ENCODE measurements at regions not wholly inside any gene's neighbourhood (a gene's known extent, or its start where the extent isn't known, plus 50 kb on each side); places are given as distances from the start of the nearest gene placed in this dataset.
A peak's percentile ranks its signal among the peaks of the same experiment; 100 is the strongest.

- H3K27me3 ChIP-seq: no peaks in the 10 kb centered on the region
- no peak for TF ChIP-seq CTCF (IDR thresholded peaks at IDR 0.05)
- TF ChIP-seq POLR2A (IDR thresholded peaks at IDR 0.05): no peak
- no peak for ATAC-seq
- no peaks in the 10 kb centered on the region for H3K9me3 ChIP-seq
- peak overlapping the region in 1 of 4 donors; percentile 49 for H3K27ac ChIP-seq
- 38 to 47% methylated on average over 8 of the region's 8 CpGs for WGBS, 2 donors
- DNase-seq: peak; percentile 16 to 57 (median 42)
- H3K4me1 ChIP-seq: peaks cover 6% of the 10 kb centered on the region
- intact Hi-C loops (cut with DNase I): no loop called here
- H3K36me3 ChIP-seq (replicated peaks in 1 of 2; ENCODE audit: insufficient read depth in 1 of 2, low read depth in 2 of 2): no peaks in the 10 kb centered on the region
- no peak overlapping the region for H3K4me3 ChIP-seq
Observed at GRCh38 chr1:168391851-168392681, 111.4 kb downstream of the TBX19 start.

GRCh38 chr1:168390271-168390670 is 109.6 kb downstream of the TBX19 start:
- Histone ChIP-seq H3K27me3 (no peaks in the 10 kb centered on the region), H3K4me3 (no peak overlapping the region), H3K9me3 (no peaks in the 10 kb centered on the region), H3K4me1 (peaks cover 9% of the 10 kb centered on the region), H3K36me3 (replicated peaks in 1 of 2; ENCODE audit: insufficient read depth in 1 of 2, low read depth in 2 of 2) (no peaks in the 10 kb centered on the region), H3K27ac (no peak overlapping the region)
- WGBS, 2 donors: 50 to 55% methylated on average over 2 of the region's 2 CpGs
- ATAC-seq: no peak
- intact Hi-C loops (cut with DNase I): no loop called here
- TF ChIP-seq CTCF (IDR thresholded peaks at IDR 0.05): no peak
- no peak for TF ChIP-seq POLR2A (IDR thresholded peaks at IDR 0.05)
- DNase-seq: no peak

- Histone ChIP-seq H3K4me1 (peaks cover 9% of the 10 kb centered on the region), H3K9me3 (no peaks in the 10 kb centered on the region), H3K27me3 (no peaks in the 10 kb centered on the region), H3K4me3 (no peak overlapping the region), H3K36me3 (replicated peaks in 1 of 2; ENCODE audit: insufficient read depth in 1 of 2, low read depth in 2 of 2) (no peaks in the 10 kb centered on the region), H3K27ac (no peak overlapping the region)
- 63 to 72% methylated on average over 5 of the region's 5 CpGs for WGBS, 2 donors
- intact Hi-C loops (cut with DNase I): no loop called here
- DNase-seq (no peak), ATAC-seq (no peak)
- TF ChIP-seq POLR2A (IDR thresholded peaks at IDR 0.05) (no peak), CTCF (IDR thresholded peaks at IDR 0.05) (no peak)
Observed at GRCh38 chr1:168387781-168388760, 107.4 kb downstream of the TBX19 start.

- ATAC-seq: peak; percentile 87
- intact Hi-C loops (cut with DNase I): no loop called here
- TF ChIP-seq CTCF (IDR thresholded peaks at IDR 0.05): peak in 1 of 7 experiments; percentile 14
- TF ChIP-seq POLR2A (IDR thresholded peaks at IDR 0.05): no peak
Observed at GRCh38 chr1:168386949-168387586, 106.4 kb downstream of the TBX19 start.

More at GRCh38 chr1:168386949-168387586, 106.4 kb downstream of the TBX19 start:
- Histone ChIP-seq H3K27ac (no peak overlapping the region), H3K27me3 (no peaks in the 10 kb centered on the region), H3K9me3 (no peaks in the 10 kb centered on the region), H3K4me1 (peaks cover 9% of the 10 kb centered on the region), H3K36me3 (replicated peaks in 1 of 2; ENCODE audit: insufficient read depth in 1 of 2, low read depth in 2 of 2) (no peaks in the 10 kb centered on the region), H3K4me3 (no peak overlapping the region)
- 13 to 23% methylated on average over 25 of the region's 25 CpGs for WGBS, 2 donors
- peak; percentile 71 to 81 (median 74) for DNase-seq
